ENCODE measurements at regions not wholly inside any gene's neighbourhood (a gene's known extent, or its start where the extent isn't known, plus 50 kb on each side); places are given as distances from the start of the nearest gene placed in this dataset.
A peak's percentile ranks its signal among the peaks of the same experiment; 100 is the strongest.
"Not testable (repeated sequence)": the region's sequence is repeated elsewhere in the genome, so short reads cannot be mapped to it uniquely, and the experiment has no call there.

GRCh38 chr1:121073852-121074251 lies 110.3 kb downstream of the FAM72B start:
- not testable (repeated sequence) for H3K4me1 ChIP-seq, H3K27me3 ChIP-seq, H3K27ac ChIP-seq, H3K4me3 ChIP-seq, H3K36me3 ChIP-seq, H3K9me3 ChIP-seq, ATAC-seq
- WGBS, 2 donors (ENCODE audit: low coverage in 1 of 2): 20% methylated on average over 1 of the region's 1 CpG; no CpG with 5 or more reads in 1 of the 2 donors

DNA sequence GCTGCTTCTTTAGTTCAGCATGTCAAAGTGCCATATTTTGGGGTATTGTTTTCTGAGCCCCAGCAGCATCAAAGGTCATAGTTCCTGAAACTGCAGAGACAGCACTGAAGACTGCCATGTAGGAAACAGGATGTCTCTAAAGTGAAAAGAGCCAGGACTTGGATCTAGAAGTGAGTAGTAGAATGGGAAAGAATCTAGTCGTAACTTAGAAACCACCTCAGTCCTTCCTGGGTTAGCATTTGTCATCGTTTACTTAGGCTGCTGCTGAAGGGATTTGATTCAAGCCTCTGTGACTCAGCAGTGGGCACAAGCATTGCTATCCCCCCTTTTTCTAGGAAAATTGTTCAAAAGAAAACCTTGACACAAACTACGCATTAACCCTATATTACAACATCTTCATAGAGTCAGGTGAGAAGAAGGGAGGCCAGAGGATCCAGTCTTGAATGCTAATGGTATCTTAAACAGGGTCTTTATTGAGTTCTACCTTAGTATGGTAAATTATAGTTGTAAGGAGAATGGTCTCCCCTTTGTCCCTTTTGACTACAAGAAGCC lies 108.8 kb downstream of the FAM72B start:
- WGBS, 2 donors (ENCODE audit: low coverage in 1 of 2): 100% methylated on average over 1 of the region's 3 CpGs; no CpG with 5 or more reads in 1 of the 2 donors
- not testable (repeated sequence) for H3K27ac ChIP-seq, H3K4me1 ChIP-seq, ATAC-seq, H3K9me3 ChIP-seq, H3K27me3 ChIP-seq, H3K36me3 ChIP-seq, H3K4me3 ChIP-seq

DNA sequence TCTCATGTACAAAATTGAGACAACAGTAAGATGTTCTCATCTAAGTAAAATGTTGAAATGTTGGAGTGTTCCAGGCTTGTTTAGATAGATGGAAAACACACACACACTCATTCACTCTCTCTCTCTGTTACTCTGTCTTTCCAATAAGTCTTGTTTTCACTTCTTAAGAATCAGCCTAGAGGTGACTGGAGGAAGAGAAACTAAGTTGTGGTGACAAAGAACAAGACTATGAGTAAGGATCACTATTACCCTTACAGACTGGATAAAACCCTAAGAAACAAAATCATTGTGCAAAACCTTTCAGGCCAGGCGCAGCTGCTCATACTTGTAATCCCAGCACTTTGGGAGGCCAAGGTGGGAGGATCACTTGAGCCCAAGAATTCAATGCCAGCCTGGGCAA lies 107.5 kb downstream of the FAM72B start:
- H3K27ac ChIP-seq, H3K4me3 ChIP-seq, H3K4me1 ChIP-seq, H3K27me3 ChIP-seq, H3K36me3 ChIP-seq, H3K9me3 ChIP-seq: not testable (repeated sequence)
- ATAC-seq: peak; percentile 36
- WGBS, 2 donors (ENCODE audit: low coverage in 1 of 2): no CpG with 5 or more reads among the region's 1 CpG

- H3K4me1 ChIP-seq, H3K27me3 ChIP-seq, H3K27ac ChIP-seq, ATAC-seq, H3K4me3 ChIP-seq, H3K36me3 ChIP-seq, H3K9me3 ChIP-seq: not testable (repeated sequence)
Observed at GRCh38 chr1:121079655-121080054, 104.5 kb downstream of the FAM72B start.

DNA sequence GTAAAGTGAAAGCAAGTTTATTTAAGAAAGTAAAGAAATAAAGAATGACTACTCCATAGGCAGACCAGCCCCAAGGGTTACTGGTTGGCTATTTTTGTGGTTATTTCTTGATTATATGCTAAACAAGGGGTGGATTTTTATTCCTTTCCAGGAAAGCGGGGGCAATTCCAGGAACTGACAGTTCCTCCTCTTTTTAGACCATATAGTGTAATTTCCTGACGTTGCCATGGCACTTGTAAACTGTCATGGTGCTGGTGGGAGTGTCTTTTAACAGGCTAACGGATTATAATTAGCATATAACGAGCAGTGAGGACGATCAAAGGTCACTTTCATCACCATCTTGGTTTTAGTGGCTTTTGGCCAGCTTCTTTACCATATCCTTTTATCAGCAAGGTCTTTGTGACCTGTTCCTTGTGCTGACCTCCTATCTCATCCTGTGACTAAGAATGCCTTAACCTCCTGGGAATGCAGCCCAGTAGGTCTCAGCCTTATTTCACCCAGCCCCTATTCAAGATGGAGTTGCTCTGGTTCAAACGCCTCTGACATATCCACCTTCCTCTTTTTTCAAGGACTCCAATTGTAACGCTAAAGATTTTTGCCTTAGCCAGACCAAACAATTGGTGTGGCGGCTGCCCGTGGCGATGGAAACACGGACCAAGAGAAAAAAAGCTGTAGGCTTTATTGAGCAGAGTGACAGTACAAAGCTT lies 103.8 kb downstream of the FAM72B start:
- not testable (repeated sequence) for H3K4me1 ChIP-seq, H3K27ac ChIP-seq, ATAC-seq, H3K9me3 ChIP-seq, H3K4me3 ChIP-seq, H3K27me3 ChIP-seq, H3K36me3 ChIP-seq
- 28 to 50% methylated on average over 5 to 8 of the region's 11 CpGs for WGBS, 2 donors (ENCODE audit: low coverage in 1 of 2)

DNA sequence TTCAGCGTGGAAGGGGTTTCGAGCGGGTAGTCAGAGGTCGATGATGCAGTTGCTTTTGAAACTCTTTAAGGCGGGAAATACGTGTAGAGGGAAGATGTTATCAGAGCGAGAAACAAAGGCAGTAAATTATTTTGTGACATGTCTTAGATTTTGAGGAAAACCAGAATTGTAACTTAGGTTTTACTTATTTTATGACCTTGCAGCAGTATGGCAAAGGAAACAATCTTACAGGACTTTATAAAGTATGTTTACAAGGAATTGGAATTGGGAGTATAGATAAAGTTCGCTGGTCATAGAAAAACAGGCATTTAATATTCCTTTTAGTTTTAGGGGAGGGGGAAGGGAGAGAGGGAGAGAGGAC lies 103.3 kb downstream of the FAM72B start:
- WGBS, 2 donors (ENCODE audit: low coverage in 1 of 2): 17% methylated on average over 7 of the region's 8 CpGs; no CpG with 5 or more reads in 1 of the 2 donors
- not testable (repeated sequence) for H3K4me1 ChIP-seq, H3K9me3 ChIP-seq, H3K36me3 ChIP-seq, H3K27me3 ChIP-seq, H3K27ac ChIP-seq, H3K4me3 ChIP-seq, ATAC-seq

DNA sequence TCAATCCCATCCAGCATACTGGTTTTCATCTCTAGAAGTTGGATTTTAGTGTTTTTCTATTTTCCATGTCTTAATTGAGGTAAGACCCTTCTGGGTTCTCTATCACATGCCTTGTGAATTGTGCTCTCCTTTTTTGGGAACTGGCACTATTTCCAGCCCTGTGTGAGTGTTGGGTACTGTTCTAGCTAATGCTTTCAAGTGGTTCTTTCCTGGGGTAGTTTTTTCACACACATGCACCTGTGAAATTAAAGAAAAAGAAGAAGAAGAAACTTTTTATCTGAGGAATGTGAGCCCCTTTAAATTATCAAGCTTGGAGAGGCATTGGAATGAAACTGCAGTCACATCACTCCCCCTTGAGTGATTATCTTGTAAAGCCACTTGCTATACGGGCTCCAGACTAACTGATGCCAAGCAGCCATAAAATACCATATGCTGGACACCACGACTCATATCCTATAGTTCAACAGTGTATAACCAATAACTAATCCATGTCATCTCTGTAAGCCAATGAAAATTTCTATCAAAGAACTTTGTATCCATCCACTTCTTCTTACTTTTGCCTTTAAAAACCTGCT lies 102.4 kb downstream of the FAM72B start:
- not testable (repeated sequence) for ATAC-seq, H3K4me1 ChIP-seq, H3K27me3 ChIP-seq, H3K9me3 ChIP-seq, H3K36me3 ChIP-seq, H3K4me3 ChIP-seq, H3K27ac ChIP-seq
- WGBS, 2 donors (ENCODE audit: low coverage in 1 of 2): no CpG with 5 or more reads among the region's 2 CpGs

DNA sequence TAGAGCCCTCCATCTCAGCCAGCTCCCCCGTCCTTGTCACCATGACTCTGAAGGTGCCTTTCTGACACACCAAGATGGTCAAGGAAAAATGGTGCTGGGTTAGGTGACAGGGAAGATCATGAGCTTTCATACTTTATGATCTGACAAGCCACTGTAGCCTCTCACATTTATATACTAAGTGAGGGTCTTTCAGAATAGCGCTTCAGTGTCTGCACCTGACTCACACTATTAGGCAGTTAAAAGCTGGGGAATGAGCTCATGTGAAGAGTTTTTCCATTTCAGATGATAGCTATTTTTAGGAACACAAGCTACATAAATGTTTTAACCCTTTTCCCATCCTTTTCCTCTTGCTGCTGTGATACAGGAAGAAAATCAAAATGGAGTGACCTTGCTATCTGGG lies 101.1 kb downstream of the FAM72B start:
- H3K27ac ChIP-seq, ATAC-seq, H3K9me3 ChIP-seq, H3K27me3 ChIP-seq, H3K4me1 ChIP-seq, H3K36me3 ChIP-seq, H3K4me3 ChIP-seq: not testable (repeated sequence)
- no CpG with 5 or more reads among the region's 2 CpGs for WGBS, 2 donors (ENCODE audit: low coverage in 1 of 2)

GRCh38 chr1:121086249-121086648 lies 97.9 kb downstream of the FAM72B start:
- H3K27ac ChIP-seq, H3K4me3 ChIP-seq, H3K27me3 ChIP-seq, H3K36me3 ChIP-seq, ATAC-seq, H3K4me1 ChIP-seq, H3K9me3 ChIP-seq: not testable (repeated sequence)
- 57% methylated on average over 3 of the region's 3 CpGs; no CpG with 5 or more reads in 1 of the 2 donors for WGBS, 2 donors (ENCODE audit: low coverage in 1 of 2)

- not testable (repeated sequence) for H3K9me3 ChIP-seq, H3K4me3 ChIP-seq, ATAC-seq, H3K27ac ChIP-seq, H3K4me1 ChIP-seq, H3K27me3 ChIP-seq, H3K36me3 ChIP-seq
Observed at GRCh38 chr1:121087221-121087620, 96.9 kb downstream of the FAM72B start.

DNA sequence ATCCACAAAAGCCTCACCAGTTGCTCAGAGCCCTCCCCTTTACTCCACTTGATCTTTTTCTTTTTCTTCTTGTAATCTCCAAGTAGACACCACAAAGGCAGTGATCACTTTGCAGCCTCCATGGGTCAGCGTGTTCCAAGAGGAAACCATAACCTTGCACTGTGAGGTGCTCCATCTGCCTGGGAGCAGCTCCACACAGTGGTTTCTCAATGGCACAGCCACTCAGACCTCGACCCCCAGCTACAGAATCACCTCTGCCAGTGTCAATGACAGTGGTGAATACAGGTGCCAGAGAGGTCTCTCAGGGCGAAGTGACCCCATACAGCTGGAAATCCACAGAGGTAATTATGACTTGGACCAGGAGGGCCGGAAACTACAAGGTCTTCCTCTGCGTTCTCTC lies 95.6 kb downstream of the FAM72B start:
- ATAC-seq: not testable (repeated sequence)

GRCh38 chr1:121092329-121092968 lies 91.7 kb downstream of the FAM72B start:
- H3K4me3 ChIP-seq, H3K4me1 ChIP-seq, H3K9me3 ChIP-seq, H3K27ac ChIP-seq, H3K27me3 ChIP-seq, H3K36me3 ChIP-seq: not testable (repeated sequence)
- WGBS, 2 donors (ENCODE audit: low coverage in 1 of 2): 100% methylated on average over 1 of the region's 2 CpGs; no CpG with 5 or more reads in 1 of the 2 donors
- peak; percentile 78 for ATAC-seq

More for the DNA sequence above, 95.6 kb downstream of the FAM72B start:
- WGBS, 2 donors (ENCODE audit: low coverage in 1 of 2): no CpG with 5 or more reads among the region's 5 CpGs
- H3K4me3 ChIP-seq, H3K27me3 ChIP-seq, H3K27ac ChIP-seq, H3K4me1 ChIP-seq, H3K9me3 ChIP-seq, H3K36me3 ChIP-seq: not testable (repeated sequence)

DNA sequence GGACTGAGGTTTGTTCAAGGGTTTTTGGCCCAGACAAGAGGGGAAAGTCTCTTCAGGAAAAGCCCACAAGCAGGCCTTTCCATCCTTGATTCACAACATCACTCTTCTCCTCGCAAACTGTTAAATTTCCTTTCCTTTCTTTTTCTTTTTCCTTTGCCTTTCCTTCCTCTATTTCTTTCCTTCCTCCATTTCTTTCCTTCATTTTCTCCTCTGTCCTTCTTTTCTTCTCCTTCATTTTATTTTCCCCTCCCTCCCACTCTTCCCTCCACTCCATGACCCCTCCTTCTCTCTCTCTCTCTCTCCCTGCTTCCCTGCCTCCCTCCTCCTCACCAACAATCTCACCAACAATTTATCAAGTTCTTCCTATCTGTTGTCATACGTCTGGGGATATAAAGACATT lies 89.1 kb downstream of the FAM72B start:
- not testable (repeated sequence) for H3K4me3 ChIP-seq, H3K27ac ChIP-seq, H3K27me3 ChIP-seq, H3K4me1 ChIP-seq, ATAC-seq, H3K9me3 ChIP-seq, H3K36me3 ChIP-seq
- 80 to 90% methylated on average over 1 to 2 of the region's 2 CpGs for WGBS, 2 donors (ENCODE audit: low coverage in 1 of 2)

All from gastroesophageal sphincter (tissue), 4 donors.